ENCODE measurements at regions not wholly inside any gene's neighbourhood (a gene's known extent, or its start where the extent isn't known, plus 50 kb on each side); places are given as distances from the start of the nearest gene placed in this dataset.

- no peak for DNase-seq (ENCODE audit: low read depth, low spot score)
Measured at GRCh38 chr13:99861771-99862170, 109.8 kb downstream of the ZIC5 start.

GRCh38 chr13:99860745-99861144, 110.8 kb downstream of the ZIC5 start:
- no peak for DNase-seq (ENCODE audit: low read depth, low spot score)

GRCh38 chr13:99859178-99860177, 112.1 kb downstream of the ZIC5 start:
- no peak for DNase-seq (ENCODE audit: low read depth, low spot score)

DNA sequence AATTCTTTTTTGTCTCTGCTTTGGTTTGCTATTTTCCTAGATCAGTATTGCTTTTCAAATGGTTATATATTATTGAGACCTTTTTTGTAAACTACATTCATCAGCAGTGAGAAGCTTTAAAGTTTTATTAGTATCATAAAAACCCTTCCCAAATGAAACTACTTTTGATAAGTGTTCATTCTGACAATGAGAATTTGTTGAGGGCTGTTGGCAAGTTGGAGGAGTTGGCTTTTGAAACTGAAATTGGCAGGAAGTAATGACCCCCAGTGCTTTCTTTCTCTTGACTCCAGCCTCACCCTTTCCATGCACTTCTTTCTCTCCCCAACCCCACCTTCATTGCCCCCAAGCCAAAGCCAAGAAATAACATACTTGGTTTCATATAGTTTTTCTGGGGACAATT, 113.8 kb downstream of the ZIC5 start:
- no peak for DNase-seq (ENCODE audit: low read depth, low spot score)

GRCh38 chr13:99855526-99856420, 115.8 kb downstream of the ZIC5 start:
- DNase-seq (ENCODE audit: low read depth, low spot score) = no peak

- DNase-seq (ENCODE audit: low read depth, low spot score) = no peak
Measured at GRCh38 chr13:99854366-99854765, 117.2 kb downstream of the ZIC5 start.

GRCh38 chr13:99847318-99847750, 124.2 kb downstream of the ZIC5 start:
- DNase-seq (ENCODE audit: low read depth, low spot score) = no peak

DNA sequence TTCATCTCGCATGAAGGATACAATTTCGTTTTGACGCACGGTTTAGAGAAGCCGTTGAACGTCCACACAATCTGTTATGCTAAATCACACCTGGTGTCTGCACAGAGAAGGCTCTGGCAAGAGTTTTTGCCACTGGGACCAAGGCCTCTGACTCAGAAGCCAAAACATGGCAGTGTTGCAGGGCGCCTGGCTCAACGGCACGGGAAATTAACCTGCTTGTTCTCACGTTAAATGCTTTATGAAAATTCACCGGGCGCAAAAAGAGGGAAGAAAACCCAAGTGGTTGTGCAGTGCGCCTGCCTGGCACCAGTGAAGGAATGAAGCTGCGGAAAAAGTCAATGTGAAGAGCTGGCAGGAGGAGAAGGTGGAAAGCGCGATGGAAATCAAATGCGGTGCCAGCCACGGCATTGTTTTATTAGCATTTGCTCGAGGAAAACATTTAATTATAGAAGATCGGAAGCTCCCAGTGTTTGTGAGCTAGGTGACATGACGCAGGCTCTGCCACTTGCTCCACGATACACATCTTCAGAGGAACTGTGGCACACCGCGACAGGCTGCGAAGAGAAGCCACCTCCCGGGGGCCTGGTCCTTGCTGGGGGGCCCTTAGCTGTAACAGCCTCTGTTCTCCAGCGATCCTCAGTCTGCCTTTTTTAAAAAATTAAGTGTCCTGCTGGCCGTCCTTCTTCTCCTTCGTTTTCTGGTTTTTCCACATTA, 126.2 kb downstream of the ZIC5 start:
- DNase-seq (ENCODE audit: low read depth, low spot score) = no peak

DNA sequence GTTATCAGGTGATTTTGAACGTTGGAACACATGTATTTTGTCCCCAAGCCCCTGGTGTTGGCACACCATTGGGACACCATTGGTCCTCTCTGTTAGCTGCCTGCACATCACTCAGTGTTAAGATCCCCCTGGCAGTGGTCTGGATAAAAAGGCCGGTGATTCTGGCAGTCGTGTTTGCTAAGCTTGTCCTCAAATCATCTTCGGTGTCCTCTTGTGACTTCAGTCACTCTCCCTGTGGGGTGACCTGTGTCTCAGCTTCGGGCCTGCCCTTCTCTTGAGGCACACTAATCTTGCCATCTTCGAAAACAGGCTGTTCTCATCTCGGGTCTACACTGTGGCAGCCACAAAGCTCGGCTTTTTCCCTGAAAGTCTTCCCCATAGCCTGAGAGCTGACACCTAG, 127.1 kb downstream of the ZIC5 start:
- DNase-seq (ENCODE audit: low read depth, low spot score) = no peak

DNA sequence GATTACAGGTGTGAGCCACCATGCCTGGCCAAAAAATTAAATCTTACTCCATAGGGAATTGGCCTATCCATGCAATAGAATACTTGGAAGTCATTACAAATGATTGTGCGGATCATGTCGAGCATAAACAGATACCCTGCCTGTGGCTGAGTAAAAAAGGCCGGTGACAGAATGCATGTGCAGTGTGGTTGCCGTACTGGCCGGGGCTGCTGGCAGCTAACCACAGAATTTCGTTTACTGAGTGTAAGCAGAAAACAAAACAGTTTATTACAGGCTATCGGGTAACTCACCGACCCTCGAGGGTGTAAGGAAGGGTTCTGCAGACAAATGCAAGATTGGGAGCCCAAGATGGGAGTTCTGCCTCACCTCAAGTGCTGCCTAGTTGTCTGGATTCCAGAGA, 127.7 kb downstream of the ZIC5 start:
- no peak for DNase-seq (ENCODE audit: low read depth, low spot score)

DNA sequence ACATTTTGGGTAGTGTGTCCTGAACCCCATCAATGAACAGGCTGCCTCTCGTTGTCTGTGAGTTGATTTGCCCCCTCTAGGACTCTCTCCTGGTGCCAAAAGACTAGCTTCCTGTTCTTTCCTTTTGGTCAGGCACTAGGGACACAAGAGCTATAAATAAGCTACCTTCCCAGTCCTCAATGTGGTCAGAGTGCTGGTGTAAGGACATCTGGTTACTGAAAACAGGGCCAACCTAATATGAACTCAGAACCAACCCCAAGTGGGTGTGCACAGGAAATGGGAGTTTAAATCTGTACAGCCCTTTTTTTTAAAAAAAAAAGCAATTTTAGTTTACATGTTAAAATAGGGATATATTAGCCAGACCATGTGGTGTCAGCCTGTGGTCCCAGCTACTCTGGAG, 129.2 kb downstream of the ZIC5 start:
- no peak for DNase-seq (ENCODE audit: low read depth, low spot score)

DNA sequence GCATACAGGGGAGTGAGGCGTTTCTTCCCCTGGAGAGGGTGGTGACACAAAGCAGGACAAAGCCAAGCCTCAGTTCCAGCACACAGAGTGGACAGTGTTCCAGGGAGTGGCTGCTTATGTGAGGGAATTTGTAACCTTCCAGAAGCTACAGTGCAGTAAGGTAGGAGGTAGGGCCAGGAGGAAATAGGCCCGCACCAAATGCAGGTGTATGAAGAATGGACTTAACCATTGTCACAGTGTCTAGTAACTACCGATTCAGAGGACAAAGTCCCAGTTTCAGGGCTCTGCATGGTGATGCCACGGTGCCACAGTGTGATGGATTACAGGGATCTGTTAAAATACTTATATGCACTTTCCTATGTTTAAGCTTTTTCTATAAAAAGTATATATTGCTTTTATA, 135.3 kb downstream of the ZIC5 start:
- no peak for DNase-seq (ENCODE audit: low read depth, low spot score)

- no peak for DNase-seq (ENCODE audit: low read depth, low spot score)
Measured at GRCh38 chr13:99835442-99835841, 136.1 kb downstream of the ZIC5 start.

GRCh38 chr13:99834246-99834645, 137.3 kb downstream of the ZIC5 start:
- DNase-seq (ENCODE audit: low read depth, low spot score) = no peak

- DNase-seq (ENCODE audit: low read depth, low spot score) = no peak
Measured at GRCh38 chr13:99832347-99832746, 139.2 kb downstream of the ZIC5 start.

DNA sequence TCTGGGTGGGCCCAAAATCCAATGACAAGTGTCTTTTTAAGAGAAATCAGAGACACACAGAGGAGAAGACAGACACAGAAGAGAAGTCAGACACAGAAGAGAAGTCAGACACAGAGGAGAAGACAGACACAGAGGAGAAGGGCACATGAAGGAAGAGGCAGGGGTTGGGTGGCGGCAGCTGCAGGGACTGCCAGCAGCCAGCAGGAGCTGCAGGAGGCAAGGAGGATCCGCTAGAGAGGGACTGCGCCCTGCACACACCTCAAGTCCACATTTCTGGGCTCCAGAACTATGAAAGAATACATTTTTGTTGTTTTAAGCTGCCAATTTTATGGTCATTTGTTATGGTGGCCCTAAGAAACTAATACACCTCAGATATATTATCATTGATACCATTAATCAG, 140.6 kb downstream of the ZIC5 start:
- no peak for DNase-seq (ENCODE audit: low read depth, low spot score)

DNA sequence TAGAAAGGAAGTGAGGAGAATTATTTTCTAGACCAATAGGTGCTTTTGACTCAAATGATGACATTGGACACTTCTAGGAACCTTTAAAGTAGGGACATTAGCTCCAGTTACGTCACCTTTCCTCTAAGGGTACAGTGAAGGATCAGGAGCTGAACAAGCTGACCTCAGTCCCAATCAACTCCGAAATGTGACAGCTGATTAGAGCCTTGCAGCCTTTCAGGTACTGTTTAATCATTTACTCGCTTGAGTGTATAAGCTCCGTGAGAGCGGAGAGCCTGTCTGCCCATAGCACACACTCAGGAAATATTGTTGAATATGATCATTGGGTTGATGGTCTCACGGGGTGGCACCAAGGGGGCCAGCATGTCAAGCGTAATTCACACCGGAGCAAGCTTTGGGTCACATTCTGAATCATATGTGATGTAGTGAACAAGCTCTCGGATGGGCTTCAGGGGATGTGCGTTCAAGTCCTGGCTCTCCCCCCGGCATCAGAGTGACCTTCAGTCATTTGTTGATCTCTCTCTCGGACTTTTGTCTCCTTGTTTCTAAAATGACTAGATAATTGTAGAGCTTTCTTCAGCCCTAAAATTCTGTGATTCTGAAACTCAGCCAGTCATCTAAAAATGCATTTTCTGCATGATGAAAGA, 141.9 kb downstream of the ZIC5 start:
- DNase-seq (ENCODE audit: low read depth, low spot score) = no peak

- DNase-seq (ENCODE audit: low read depth, low spot score) = no peak
Measured at GRCh38 chr13:99829161-99829560, 142.4 kb downstream of the ZIC5 start.

- no peak for DNase-seq (ENCODE audit: low read depth, low spot score)
Measured at GRCh38 chr13:99828735-99829134, 142.8 kb downstream of the ZIC5 start.

GRCh38 chr13:99828123-99828522, 143.4 kb downstream of the ZIC5 start:
- DNase-seq (ENCODE audit: low read depth, low spot score) = no peak
